ENCODE measurements at regions not wholly inside any gene's neighbourhood (a gene's known extent, or its start where the extent isn't known, plus 50 kb on each side); places are given as distances from the start of the nearest gene placed in this dataset.

DNA sequence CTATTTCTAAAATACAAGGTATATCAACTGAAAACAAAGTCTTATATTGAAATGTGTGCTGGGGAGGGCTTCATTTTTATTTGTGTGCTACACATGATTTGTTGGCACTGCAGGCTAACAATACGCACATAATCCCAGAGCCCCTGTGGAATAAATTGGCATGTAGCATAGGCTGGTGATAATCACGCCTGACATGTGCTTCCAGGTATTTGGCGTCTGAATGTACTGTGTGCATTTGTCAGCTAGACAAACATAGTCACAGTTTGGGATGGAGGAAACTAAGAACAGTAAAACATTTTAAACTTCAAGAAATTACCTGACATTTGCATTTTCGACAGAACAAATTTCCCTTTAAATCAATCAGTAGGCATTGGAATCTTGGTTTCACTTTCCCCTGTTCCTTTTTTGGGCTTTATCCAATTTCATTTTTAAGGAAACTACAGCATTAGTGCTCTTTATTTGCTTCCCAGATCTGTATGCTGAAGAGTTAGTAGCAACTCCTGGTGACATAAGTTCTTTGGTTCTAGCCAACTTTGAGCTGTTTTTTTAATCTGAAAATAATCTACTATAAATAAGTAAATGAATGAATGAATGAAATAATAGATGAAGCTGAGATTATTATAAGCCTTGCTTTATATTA lies 472.3 kb downstream of the PDHA2 start:
- Histone ChIP-seq H3K4me3 (no peak overlapping the region), H3K4me2 (peak overlapping the region; percentile 19), H3K27me3 (no peaks in the 10 kb centered on the region), H3K27ac (peak overlapping the region; percentile 17), H3K36me3 (replicated peaks; ENCODE audit: insufficient read depth, low read depth) (no peaks in the 10 kb centered on the region), H4K20me1 (ENCODE audit: insufficient read depth, poor library complexity, severe bottlenecking) (no peaks in the 10 kb centered on the region), H3K9me3 (ENCODE audit: low read depth) (no peaks in the 10 kb centered on the region), H3K79me2 (no peaks in the 10 kb centered on the region), H3K9me2 (replicated peaks; ENCODE audit: insufficient read depth) (no peaks in the 10 kb centered on the region), H3K4me1 (ENCODE audit: insufficient read depth) (no peaks in the 10 kb centered on the region), H2AFZ (no peak overlapping the region)
- DNase-seq (ENCODE audit: low spot score): no peak
- 78% methylated on average over 4 of the region's 4 CpGs for WGBS (ENCODE audit: low lambda C conversion rate, missing lambda C conversion rate)
- TF ChIP-seq EZH2 (IDR thresholded peaks at IDR 0.05; ENCODE audit: borderline replicate concordance) (no peak), EZH2phosphoT487 (IDR thresholded peaks at IDR 0.05; ENCODE audit: low read depth, severe bottlenecking, unreplicated experiment) (no peak)
- TF ChIP-seq, protein P1, sequence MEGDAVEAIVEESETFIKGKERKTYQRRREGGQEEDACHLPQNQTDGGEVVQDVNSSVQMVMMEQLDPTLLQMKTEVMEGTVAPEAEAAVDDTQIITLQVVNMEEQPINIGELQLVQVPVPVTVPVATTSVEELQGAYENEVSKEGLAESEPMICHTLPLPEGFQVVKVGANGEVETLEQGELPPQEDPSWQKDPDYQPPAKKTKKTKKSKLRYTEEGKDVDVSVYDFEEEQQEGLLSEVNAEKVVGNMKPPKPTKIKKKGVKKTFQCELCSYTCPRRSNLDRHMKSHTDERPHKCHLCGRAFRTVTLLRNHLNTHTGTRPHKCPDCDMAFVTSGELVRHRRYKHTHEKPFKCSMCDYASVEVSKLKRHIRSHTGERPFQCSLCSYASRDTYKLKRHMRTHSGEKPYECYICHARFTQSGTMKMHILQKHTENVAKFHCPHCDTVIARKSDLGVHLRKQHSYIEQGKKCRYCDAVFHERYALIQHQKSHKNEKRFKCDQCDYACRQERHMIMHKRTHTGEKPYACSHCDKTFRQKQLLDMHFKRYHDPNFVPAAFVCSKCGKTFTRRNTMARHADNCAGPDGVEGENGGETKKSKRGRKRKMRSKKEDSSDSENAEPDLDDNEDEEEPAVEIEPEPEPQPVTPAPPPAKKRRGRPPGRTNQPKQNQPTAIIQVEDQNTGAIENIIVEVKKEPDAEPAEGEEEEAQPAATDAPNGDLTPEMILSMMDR (IDR thresholded peaks at IDR 0.05; ENCODE audit: poor library complexity): no peak

DNA sequence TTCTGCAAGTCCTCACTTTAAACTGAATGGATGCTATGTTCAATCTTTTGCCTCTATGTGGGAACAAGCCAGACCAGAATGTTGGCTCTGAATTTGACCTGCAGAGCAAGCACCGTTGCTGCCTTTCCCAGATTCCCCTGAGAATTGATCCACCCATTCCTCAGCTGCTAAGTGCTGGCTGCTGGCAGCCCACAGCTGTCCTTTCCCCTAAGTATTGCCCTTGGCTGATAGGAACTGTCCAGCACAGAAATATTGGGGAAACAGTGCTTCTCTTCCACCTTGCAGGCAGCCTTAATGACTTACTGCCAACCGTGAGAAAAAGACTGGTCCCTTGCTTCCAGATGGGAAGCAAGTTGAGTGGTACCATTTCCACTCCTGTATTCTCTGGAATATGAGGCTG lies 475.9 kb downstream of the PDHA2 start:
- H3K4me3 ChIP-seq: no peak overlapping the region
- H3K9me3 ChIP-seq (ENCODE audit: low read depth): no peaks in the 10 kb centered on the region
- H2AFZ ChIP-seq: no peak overlapping the region
- 38% methylated on average over 2 of the region's 2 CpGs for WGBS (ENCODE audit: low lambda C conversion rate, missing lambda C conversion rate)
- H3K27me3 ChIP-seq: no peaks in the 10 kb centered on the region
- TF ChIP-seq, protein P1 (IDR thresholded peaks at IDR 0.05; ENCODE audit: poor library complexity): no peak
- TF ChIP-seq EZH2phosphoT487 (IDR thresholded peaks at IDR 0.05; ENCODE audit: low read depth, severe bottlenecking, unreplicated experiment) (no peak), EZH2 (IDR thresholded peaks at IDR 0.05; ENCODE audit: borderline replicate concordance) (no peak)
- DNase-seq (ENCODE audit: low spot score): peak; percentile 4
- H3K79me2 ChIP-seq: no peaks in the 10 kb centered on the region
- H3K36me3 ChIP-seq (replicated peaks; ENCODE audit: insufficient read depth, low read depth): no peaks in the 10 kb centered on the region
- H3K4me1 ChIP-seq (ENCODE audit: insufficient read depth): no peaks in the 10 kb centered on the region
- no peak overlapping the region for H3K4me2 ChIP-seq
- H3K9me2 ChIP-seq (replicated peaks; ENCODE audit: insufficient read depth): no peaks in the 10 kb centered on the region
- H3K27ac ChIP-seq: no peak overlapping the region
- H4K20me1 ChIP-seq (ENCODE audit: insufficient read depth, poor library complexity, severe bottlenecking): no peaks in the 10 kb centered on the region

DNA sequence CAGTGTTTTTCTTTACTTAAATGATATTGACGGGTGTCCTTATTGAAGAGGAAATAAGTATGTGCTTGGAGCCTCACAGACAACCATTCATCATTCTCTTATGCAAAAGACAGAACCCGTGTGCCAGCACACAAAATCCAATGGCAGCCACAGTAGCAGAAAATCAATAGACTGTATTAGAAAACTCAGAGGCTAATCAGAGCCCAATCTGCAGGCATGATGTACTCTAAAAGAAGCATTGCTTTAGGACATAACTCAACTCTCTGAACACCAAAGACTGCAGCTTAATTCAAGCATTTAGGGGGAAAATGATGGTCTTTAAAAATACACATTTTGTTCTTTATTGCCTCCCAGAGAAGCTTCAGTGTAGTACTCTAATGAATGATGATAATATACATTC lies 476.9 kb downstream of the PDHA2 start:
- no peak overlapping the region for H3K27ac ChIP-seq
- no peaks in the 10 kb centered on the region for H3K9me2 ChIP-seq (replicated peaks; ENCODE audit: insufficient read depth)
- H3K36me3 ChIP-seq (replicated peaks; ENCODE audit: insufficient read depth, low read depth): no peaks in the 10 kb centered on the region
- H3K4me3 ChIP-seq: no peak overlapping the region
- no peaks in the 10 kb centered on the region for H3K9me3 ChIP-seq (ENCODE audit: low read depth)
- no peaks in the 10 kb centered on the region for H4K20me1 ChIP-seq (ENCODE audit: insufficient read depth, poor library complexity, severe bottlenecking)
- H2AFZ ChIP-seq: no peak overlapping the region
- DNase-seq (ENCODE audit: low spot score): no peak
- no peaks in the 10 kb centered on the region for H3K79me2 ChIP-seq
- TF ChIP-seq EZH2 (IDR thresholded peaks at IDR 0.05; ENCODE audit: borderline replicate concordance) (no peak), EZH2phosphoT487 (IDR thresholded peaks at IDR 0.05; ENCODE audit: low read depth, severe bottlenecking, unreplicated experiment) (no peak)
- TF ChIP-seq, protein P1 (IDR thresholded peaks at IDR 0.05; ENCODE audit: poor library complexity): no peak
- H3K27me3 ChIP-seq: no peaks in the 10 kb centered on the region
- WGBS (ENCODE audit: low lambda C conversion rate, missing lambda C conversion rate): 78% methylated on average over 2 of the region's 2 CpGs
- no peak overlapping the region for H3K4me2 ChIP-seq
- no peaks in the 10 kb centered on the region for H3K4me1 ChIP-seq (ENCODE audit: insufficient read depth)
